IMR-90 (cell line): ENCODE measurements at regions not wholly inside any gene's neighbourhood (a gene's known extent, or its start where the extent isn't known, plus 50 kb on each side); places are given as distances from the start of the nearest gene placed in this dataset.

Experiments
- ATAC-seq: fragments of 200-7000 bp; cut with Tn5 transposase; 2 replicates; pipeline ENCODE4 v1.9.1; 2020; ENCODE audit warnings: low read depth, mild to moderate bottlenecking, moderate library complexity
- BruUV-seq: library from RNA; stranded (reverse); fragments of 400-500 nt; replicated peaks from 2 replicates; lab custom pipeline; 2021; lab: Mats Ljungman, UMichigan
- CTCF ChIA-PET: fragments of 300-600 bp; formaldehyde crosslinking; extraction: SDS; loops from one replicate; lab custom pipeline; 2021; ENCODE audit warnings: antibody characterized with exemption; lab: Yijun Ruan, JAX
- POLR2A ChIA-PET: fragments of 300-600 bp; sonication (Branson Sonifier 250); formaldehyde crosslinking; loops from one replicate; lab custom pipeline; 2022; ENCODE audit warnings: antibody characterized with exemption; ENCODE audit not compliant: unreplicated experiment; lab: Charles Lee
- DNase-seq: peaks from one replicate; pipeline ENCODE4 v3.0.0; 2013
- H2AFZ ChIP-seq: replicated peaks from 2 replicates; pipeline ENCODE3; 2013; ENCODE audit warnings: low read length, mild to moderate bottlenecking; ENCODE audit not compliant: poor library complexity
- H2AK5ac ChIP-seq: 2 replicates; pipeline ENCODE4 v1.6.1; 2013; ENCODE audit warnings: low read depth, low read length, inconsistent platforms
- H2AK9ac ChIP-seq: replicated peaks from 2 replicates; pipeline ENCODE3; 2013; ENCODE audit warnings: mild to moderate bottlenecking, low read depth, low read length, moderate library complexity; ENCODE audit not compliant: poor library complexity
- H2BK120ac ChIP-seq: 2 replicates; pipeline ENCODE4 v1.6.1; 2013; ENCODE audit warnings: low read depth, low read length, inconsistent platforms
- H2BK15ac ChIP-seq: 3 replicates; pipeline ENCODE4 v1.6.1; 2013; ENCODE audit warnings: low read depth, low read length, inconsistent platforms
- H2BK20ac ChIP-seq: 2 replicates; pipeline ENCODE4 v1.6.1; 2013; ENCODE audit warnings: low read depth, mild to moderate bottlenecking, inconsistent platforms, low read length, moderate library complexity
- H2BK5ac ChIP-seq: 2 replicates; pipeline ENCODE4 v1.6.1; 2013; ENCODE audit warnings: mild to moderate bottlenecking, low read depth, low read length, inconsistent platforms; ENCODE audit not compliant: poor library complexity, severe bottlenecking
- H3K14ac ChIP-seq: replicated peaks from 2 replicates; pipeline ENCODE4 v1.6.1; 2013; ENCODE audit warnings: low read depth, low read length, inconsistent platforms
- H3K18ac ChIP-seq: 2 replicates; pipeline ENCODE4 v1.6.1; 2013; ENCODE audit warnings: low read depth, low read length, control low read depth
- H3K23ac ChIP-seq: 2 replicates; pipeline ENCODE4 v1.6.1; 2013; ENCODE audit warnings: low read depth, low read length, inconsistent platforms
- H3K27ac ChIP-seq: 2 replicates; pipeline ENCODE4 v1.5.1; 2013; ENCODE audit warnings: mild to moderate bottlenecking, control low read depth, low read length; ENCODE audit not compliant: insufficient read depth
- H3K27me3 ChIP-seq: 2 replicates; pipeline ENCODE4 v1.6.1; 2013; ENCODE audit warnings: low read length; ENCODE audit not compliant: control insufficient read depth, insufficient read depth
- H3K36me3 ChIP-seq: 2 replicates; pipeline ENCODE4 v1.6.1; 2013; ENCODE audit warnings: low read length, mixed read lengths; ENCODE audit not compliant: control insufficient read depth, insufficient read depth
- H3K4ac ChIP-seq: 2 replicates; pipeline ENCODE4 v1.6.1; 2013; ENCODE audit warnings: low read depth, low read length, inconsistent platforms
- H3K4me1 ChIP-seq: 2 replicates; pipeline ENCODE4 v1.6.1; 2013; ENCODE audit warnings: low read length, mixed read lengths; ENCODE audit not compliant: control insufficient read depth, insufficient read depth
- H3K4me2 ChIP-seq: 2 replicates; pipeline ENCODE4 v1.6.1; 2013; ENCODE audit warnings: low read depth, mild to moderate bottlenecking, control low read depth, low read length, moderate library complexity
- H3K4me3 ChIP-seq: 2 replicates; pipeline ENCODE4 v1.5.1; 2013; ENCODE audit warnings: low read depth, mild to moderate bottlenecking, control low read depth, low read length, moderate library complexity; ENCODE audit not compliant: insufficient read depth
- H3K56ac ChIP-seq: 2 replicates; pipeline ENCODE4 v1.6.1; 2013; ENCODE audit warnings: low read length, inconsistent platforms; ENCODE audit not compliant: insufficient read depth; ENCODE audit errors: extremely low read depth
- H3K79me1 ChIP-seq, 2 experiments: 2 replicates each; pipeline ENCODE4 v1.6.1; 2013; ENCODE audit warnings: low read length in 2 of 2, inconsistent platforms in 1 of 2, low read depth in 1 of 2
- H3K9ac ChIP-seq: 2 replicates; pipeline ENCODE4 v1.6.1; 2013; ENCODE audit warnings: low read depth, low read length, control low read depth
- H3K9me1 ChIP-seq: 2 replicates; pipeline ENCODE4 v1.6.1; 2013; ENCODE audit warnings: low read length, inconsistent platforms; ENCODE audit not compliant: insufficient read depth
- H3K9me3 ChIP-seq: 2 replicates; pipeline ENCODE4 v1.6.1; 2013; ENCODE audit warnings: low read length; ENCODE audit not compliant: control insufficient read depth, insufficient read depth
- H4K20me1 ChIP-seq: 2 replicates; pipeline ENCODE4 v1.6.1; 2013; ENCODE audit warnings: low read length, inconsistent platforms; ENCODE audit not compliant: insufficient read depth
- H4K5ac ChIP-seq: 2 replicates; pipeline ENCODE4 v1.6.1; 2013; ENCODE audit warnings: mild to moderate bottlenecking, low read depth, low read length, control low read depth
- H4K8ac ChIP-seq, 2 experiments: 2 replicates each; pipeline ENCODE4 v1.6.1; 2013; ENCODE audit warnings: low read depth in 2 of 2, low read length in 2 of 2, control low read depth in 1 of 2, inconsistent platforms in 1 of 2
- H4K91ac ChIP-seq: 2 replicates; pipeline ENCODE4 v1.6.1; 2013; ENCODE audit warnings: low read depth, low read length, inconsistent platforms; ENCODE audit not compliant: insufficient read depth
- BHLHE40 ChIP-seq: fragments of 150-350 bp; IDR thresholded peaks from 2 replicates; pipeline ENCODE4 v1.6.1; 2016; ENCODE audit warnings: mild to moderate bottlenecking, low read depth, low read length
- CTCF ChIP-seq: conservative IDR thresholded peaks from 2 replicates; pipeline ENCODE4 v1.5.1; 2012; ENCODE audit warnings: mild to moderate bottlenecking, low read depth, low read length, improper control_type of control experiment
- ELK1 ChIP-seq: fragments of 150-350 bp; IDR thresholded peaks from 2 replicates; pipeline ENCODE4 v1.6.1; 2016; ENCODE audit warnings: low read depth, mild to moderate bottlenecking, low read length, moderate library complexity, borderline replicate concordance
- FOS ChIP-seq: fragments of 150-350 bp; IDR thresholded peaks from 2 replicates; pipeline ENCODE4 v1.6.1; 2016; ENCODE audit warnings: low read depth, low read length
- MAFK ChIP-seq: IDR thresholded peaks from 2 replicates; pipeline ENCODE4 v1.6.1; 2012; ENCODE audit warnings: low read depth, low read length, improper control_type of control experiment
- MAZ ChIP-seq: IDR thresholded peaks from 2 replicates; pipeline ENCODE4 v1.6.1; 2012; ENCODE audit warnings: low read depth, mild to moderate bottlenecking, low read length, improper control_type of control experiment, moderate library complexity, borderline replicate concordance
- MXI1 ChIP-seq: IDR thresholded peaks from 2 replicates; pipeline ENCODE4 v1.6.1; 2012; ENCODE audit warnings: low read depth, mild to moderate bottlenecking, low read length, moderate library complexity, borderline replicate concordance
- NFE2L2 ChIP-seq: fragments of 150-350 bp; IDR thresholded peaks from 2 replicates; pipeline ENCODE4 v1.6.1; 2016; ENCODE audit warnings: low read depth, mild to moderate bottlenecking, low read length
- POLR2A ChIP-seq: IDR thresholded peaks from 2 replicates; pipeline ENCODE4 v1.6.1; 2012; ENCODE audit warnings: mild to moderate bottlenecking, low read depth, low read length
- RFX5 ChIP-seq: IDR thresholded peaks from 2 replicates; pipeline ENCODE4 v1.8.0; 2012; ENCODE audit warnings: low read depth, mild to moderate bottlenecking, low read length, moderate library complexity
- SMC3 ChIP-seq: fragments of 150-350 bp; IDR thresholded peaks from 2 replicates; pipeline ENCODE4 v1.6.1; 2016; ENCODE audit warnings: low read depth, mild to moderate bottlenecking, antibody characterized with exemption, low read length, moderate library complexity
- dilution Hi-C: fragments of 300-500 bp; cut with HindIII; formaldehyde crosslinking; loops from one replicate; pipeline ENCODE4 v1.14.3; 2018; ENCODE audit warnings: low sequenced_read_pairs; ENCODE audit not compliant: unreplicated experiment
- in situ Hi-C: fragments of 300-500 bp; cut with MboI; formaldehyde crosslinking; loops from 3 replicates; pipeline ENCODE4 v1.14.3; 2019; ENCODE audit warnings: low sequenced_read_pairs, inconsistent platforms, mixed read lengths
- intact Hi-C: fragments of 100-400 bp; cut with micrococcal nuclease; formaldehyde crosslinking; loops from 2 replicates; pipeline ENCODE4 v1.10.0; 2022
- TF ChIP-seq, protein P1 (sequence below): fragments of 150-350 bp; IDR thresholded peaks from 2 replicates; pipeline ENCODE4 v1.6.1; 2017; ENCODE audit warnings: mild to moderate bottlenecking, antibody characterized with exemption, low read length, low read depth

DNA sequence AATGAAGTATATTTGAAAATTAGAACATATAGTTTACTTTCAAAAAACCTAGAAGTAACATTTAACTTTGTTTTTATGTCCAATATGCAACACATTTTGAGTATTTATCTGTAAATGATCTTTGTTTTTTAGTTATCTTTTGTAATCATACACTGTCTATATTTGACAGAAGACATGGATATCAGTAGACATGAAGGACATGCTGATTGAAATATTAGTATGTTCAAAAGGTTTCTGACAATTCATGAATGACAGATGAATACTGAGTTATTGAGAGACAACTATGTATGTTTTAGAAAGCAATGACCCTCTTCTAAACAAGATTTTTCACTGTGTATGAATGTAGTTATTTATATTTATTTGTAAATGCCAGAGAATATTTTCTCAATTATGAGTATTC lies 215.6 kb upstream of the TMEFF2 start:
- intact Hi-C loops (no loop called here), dilution Hi-C loops (no loop called here), in situ Hi-C loops (no loop called here)
- Histone ChIP-seq H3K23ac (no peak overlapping the region), H2AK9ac (no peak overlapping the region), H3K9ac (no peak overlapping the region), H3K9me3 (peaks cover 3% of the 10 kb centered on the region; the same call in 1 of the 2 replicates), H2BK15ac (no peak overlapping the region), H3K14ac (no peak overlapping the region), H4K91ac (no peak overlapping the region), H3K56ac (no peak overlapping the region), H3K27ac (no peak overlapping the region), H3K18ac (no peak overlapping the region), H2BK5ac (no peak overlapping the region), H3K9me1 (no peaks in the 10 kb centered on the region), H3K4me3 (no peak overlapping the region), H2BK120ac (no peak overlapping the region), H2AFZ (no peak overlapping the region), H3K36me3 (no peaks in the 10 kb centered on the region), H3K4me2 (no peak overlapping the region), H3K27me3 (no peaks in the 10 kb centered on the region), H3K79me1 (no peaks in the 10 kb centered on the region), H3K4me1 (no peaks in the 10 kb centered on the region), H4K20me1 (no peaks in the 10 kb centered on the region), H2AK5ac (no peak overlapping the region), H2BK20ac (no peak overlapping the region), H4K5ac (no peak overlapping the region), H4K8ac (no peak overlapping the region), H3K4ac (no peak overlapping the region)
- BruUV-seq: no TSS peak
- DNase-seq: no peak
- ATAC-seq: no peak
- ChIA-PET CTCF (no interaction called here), POLR2A (no interaction called here)
- no peak for TF ChIP-seq NFE2L2
- TF ChIP-seq MAFK: no peak
- no peak for TF ChIP-seq MXI1
- TF ChIP-seq CTCF: no peak
- TF ChIP-seq BHLHE40: no peak
- no peak for TF ChIP-seq POLR2A
- TF ChIP-seq ELK1: no peak
- TF ChIP-seq RFX5: no peak
- TF ChIP-seq MAZ: no peak
- TF ChIP-seq SMC3: no peak
- TF ChIP-seq FOS: no peak
- TF ChIP-seq, protein P1, sequence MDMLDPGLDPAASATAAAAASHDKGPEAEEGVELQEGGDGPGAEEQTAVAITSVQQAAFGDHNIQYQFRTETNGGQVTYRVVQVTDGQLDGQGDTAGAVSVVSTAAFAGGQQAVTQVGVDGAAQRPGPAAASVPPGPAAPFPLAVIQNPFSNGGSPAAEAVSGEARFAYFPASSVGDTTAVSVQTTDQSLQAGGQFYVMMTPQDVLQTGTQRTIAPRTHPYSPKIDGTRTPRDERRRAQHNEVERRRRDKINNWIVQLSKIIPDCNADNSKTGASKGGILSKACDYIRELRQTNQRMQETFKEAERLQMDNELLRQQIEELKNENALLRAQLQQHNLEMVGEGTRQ: no peak
